Spleen (tissue), 7 donors: ENCODE measurements at regions not wholly inside any gene's neighbourhood (a gene's known extent, or its start where the extent isn't known, plus 50 kb on each side); places are given as distances from the start of the nearest gene placed in this dataset.
"Not testable (repeated sequence)": the region's sequence is repeated elsewhere in the genome, so short reads cannot be mapped to it uniquely, and the experiment has no call there.

Source experiments
- CTCF ChIP-seq, 11 experiments: fragments of 200-600 bp in 7 of 11; fragments of 450-650 bp in 4 of 11; sonication (generic) in 4 of 11; IDR thresholded peaks in 8 of 11; conservative IDR thresholded peaks in 3 of 11; 1 replicate in 7 of 11; 2 replicates in 4 of 11; pipeline versions ENCODE4 v1.4.0 to v1.8.0; 2016 to 2021; ENCODE audit warnings: antibody characterized with exemption in 11 of 11, inconsistent platforms in 4 of 11, mild to moderate bottlenecking in 1 of 11
- POLR2AphosphoS5 ChIP-seq, 3 donors: sonication (generic); formaldehyde crosslinking; IDR thresholded peaks; one replicate each; pipeline ENCODE4 v1.5.1; 2017; ENCODE audit warnings: antibody characterized with exemption in 3 of 3
- donor health status: DM: no; HTN: no; CAD: no; lungs with moderate emphysema.
- donor health status: DM: no; HTN: no; CAD: no.
- donor health status: DM: no; HTN: no; CAD: no.

- not testable (repeated sequence) for TF ChIP-seq POLR2AphosphoS5 (IDR thresholded peaks at IDR 0.05); CTCF (IDR thresholded peaks at IDR 0.05 in 8 of 11, conservative IDR thresholded peaks at IDR 0.05 in 3 of 11)
These were observed 229.6 kb downstream of the ALG10 start for GRCh38 chr12:34251879-34252278.
